BJ (cell line): ENCODE measurements at regions not wholly inside any gene's neighbourhood (a gene's known extent, or its start where the extent isn't known, plus 50 kb on each side); places are given as distances from the start of the nearest gene placed in this dataset.
A peak's percentile ranks its signal among the peaks of the same experiment; 100 is the strongest.

Experiments used
- CTCF ChIA-PET: fragments of 350-600 bp; formaldehyde crosslinking; extraction: SDS; loops from one replicate; lab custom pipeline; 2021; ENCODE audit warnings: antibody characterized with exemption, inconsistent platforms; lab: Yijun Ruan, JAX
- POLR2A ChIA-PET: fragments of 300-600 bp; sonication (Branson Sonifier 250); formaldehyde crosslinking; extraction: SDS; loops from one replicate; lab custom pipeline; 2021; ENCODE audit warnings: antibody characterized with exemption; lab: Charles Lee
- DNase-seq: peaks from one replicate; pipeline ENCODE4 v3.0.0-alpha.2; 2011; ENCODE audit warnings: low read depth
- H3K27me3 ChIP-seq: 2 replicates; pipeline ENCODE4 v1.6.0; 2011; ENCODE audit warnings: low read length; ENCODE audit not compliant: control insufficient read depth, insufficient read depth
- H3K36me3 ChIP-seq: 2 replicates; pipeline ENCODE4 v1.5.1; 2011; ENCODE audit warnings: low read length; ENCODE audit not compliant: control insufficient read depth, insufficient read depth
- H3K4me3 ChIP-seq: 2 replicates; pipeline ENCODE4 v1.5.1; 2011; ENCODE audit warnings: low read depth, mild to moderate bottlenecking, control low read depth, low read length
- CTCF ChIP-seq: IDR thresholded peaks from 2 replicates; pipeline ENCODE4 v1.5.1; 2011; ENCODE audit warnings: low read depth, mild to moderate bottlenecking, control low read depth, inconsistent platforms, low read length, moderate library complexity; ENCODE audit not compliant: insufficient read depth

GRCh38 chr16:72475688-72476087 lies 303.7 kb upstream of the PMFBP1 start:
- no peaks in the 10 kb centered on the region for H3K36me3 ChIP-seq
- no peak for DNase-seq
- ChIA-PET POLR2A (no interaction called here), CTCF (interaction anchor here (1.0 kb wide), 1 partner anchor 248 kb away, joined by 3 read pairs; no protein-coding TSS in a partner anchor)
- H3K4me3 ChIP-seq, result no peak overlapping the region
- no peak for TF ChIP-seq CTCF
- no peaks in the 10 kb centered on the region for H3K27me3 ChIP-seq

GRCh38 chr16:72474501-72475123 lies 302.7 kb upstream of the PMFBP1 start:
- POLR2A ChIA-PET, result no interaction called here
- no peak overlapping the region for H3K4me3 ChIP-seq
- DNase-seq, result peak; percentile 61
- no peak for TF ChIP-seq CTCF
- no peaks in the 10 kb centered on the region for H3K36me3 ChIP-seq
- H3K27me3 ChIP-seq, result no peaks in the 10 kb centered on the region
- CTCF ChIA-PET, result interaction anchor here (0.8 to 2.5 kb wide), 3 partner anchors 75 to 233 kb away, joined by 3 to 9 read pairs (median 3); no protein-coding TSS in a partner anchor

GRCh38 chr16:72473631-72474030 lies 301.7 kb upstream of the PMFBP1 start:
- no peak overlapping the region for H3K4me3 ChIP-seq
- DNase-seq, result no peak
- no peaks in the 10 kb centered on the region for H3K27me3 ChIP-seq
- no peak for TF ChIP-seq CTCF
- ChIA-PET CTCF (interaction anchor here (0.5 to 2.5 kb wide), 6 partner anchors 14 to 359 kb away, joined by 3 to 9 read pairs (median 3); no protein-coding TSS in a partner anchor), POLR2A (interaction anchor here (0.5 kb wide), 1 partner anchor 12 kb away, joined by 6 read pairs; no protein-coding TSS in a partner anchor)
- H3K36me3 ChIP-seq, result no peaks in the 10 kb centered on the region

GRCh38 chr16:72471317-72471924 lies 299.5 kb upstream of the PMFBP1 start:
- no peaks in the 10 kb centered on the region for H3K36me3 ChIP-seq
- no peaks in the 10 kb centered on the region for H3K27me3 ChIP-seq
- no peak for DNase-seq
- TF ChIP-seq CTCF, result no peak
- no peak overlapping the region for H3K4me3 ChIP-seq
- POLR2A ChIA-PET, result no interaction called here
- CTCF ChIA-PET, result interaction anchor here (0.6 to 1.8 kb wide), 2 partner anchors 227 to 229 kb away, joined by 3 to 10 read pairs; no protein-coding TSS in a partner anchor

GRCh38 chr16:72470541-72470940 lies 298.6 kb upstream of the PMFBP1 start:
- Histone ChIP-seq H3K27me3 (no peaks in the 10 kb centered on the region), H3K36me3 (no peaks in the 10 kb centered on the region), H3K4me3 (no peak overlapping the region)
- POLR2A ChIA-PET, result no interaction called here
- CTCF ChIA-PET, result interaction anchor here (1.0 to 1.8 kb wide), 3 partner anchors 15 to 229 kb away, joined by 3 to 10 read pairs (median 3); no protein-coding TSS in a partner anchor
- TF ChIP-seq CTCF, result no peak
- DNase-seq, result no peak
